COLO829 (cell line): ENCODE measurements at regions not wholly inside any gene's neighbourhood (a gene's known extent, or its start where the extent isn't known, plus 50 kb on each side); places are given as distances from the start of the nearest gene placed in this dataset.
"Not testable (repeated sequence)": the region's sequence is repeated elsewhere in the genome, so short reads cannot be mapped to it uniquely, and the experiment has no call there.

Source experiments
- DNase-seq: peaks from one replicate; pipeline ENCODE4 v3.0.0; 2012; ENCODE audit warnings: low spot score

- not testable (repeated sequence) for DNase-seq
These were observed 157.6 kb upstream of the HEY2 start for GRCh38 chr6:125591796-125592195.

- no peak for DNase-seq
These were observed 155.7 kb upstream of the HEY2 start for GRCh38 chr6:125593746-125594145.

DNA sequence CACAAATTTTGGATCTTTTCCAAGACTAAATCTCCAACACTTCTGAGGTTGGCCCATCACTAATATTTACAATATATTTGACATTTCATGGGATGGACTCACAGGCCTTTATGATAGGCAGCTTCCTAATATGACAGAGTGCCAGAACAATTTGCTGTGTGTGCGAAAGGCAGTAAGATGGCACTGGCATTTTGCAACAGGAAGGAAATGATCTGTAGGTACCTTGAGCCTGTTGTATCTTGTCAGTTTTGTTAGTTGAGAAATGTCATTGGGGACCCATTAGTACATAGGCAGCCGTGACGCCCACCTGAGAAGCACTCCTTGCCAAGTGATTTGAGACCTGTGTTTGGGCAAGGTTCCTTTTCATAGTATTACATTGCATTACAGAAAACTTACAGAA is 153.4 kb upstream of the HEY2 start:
- no peak for DNase-seq

DNA sequence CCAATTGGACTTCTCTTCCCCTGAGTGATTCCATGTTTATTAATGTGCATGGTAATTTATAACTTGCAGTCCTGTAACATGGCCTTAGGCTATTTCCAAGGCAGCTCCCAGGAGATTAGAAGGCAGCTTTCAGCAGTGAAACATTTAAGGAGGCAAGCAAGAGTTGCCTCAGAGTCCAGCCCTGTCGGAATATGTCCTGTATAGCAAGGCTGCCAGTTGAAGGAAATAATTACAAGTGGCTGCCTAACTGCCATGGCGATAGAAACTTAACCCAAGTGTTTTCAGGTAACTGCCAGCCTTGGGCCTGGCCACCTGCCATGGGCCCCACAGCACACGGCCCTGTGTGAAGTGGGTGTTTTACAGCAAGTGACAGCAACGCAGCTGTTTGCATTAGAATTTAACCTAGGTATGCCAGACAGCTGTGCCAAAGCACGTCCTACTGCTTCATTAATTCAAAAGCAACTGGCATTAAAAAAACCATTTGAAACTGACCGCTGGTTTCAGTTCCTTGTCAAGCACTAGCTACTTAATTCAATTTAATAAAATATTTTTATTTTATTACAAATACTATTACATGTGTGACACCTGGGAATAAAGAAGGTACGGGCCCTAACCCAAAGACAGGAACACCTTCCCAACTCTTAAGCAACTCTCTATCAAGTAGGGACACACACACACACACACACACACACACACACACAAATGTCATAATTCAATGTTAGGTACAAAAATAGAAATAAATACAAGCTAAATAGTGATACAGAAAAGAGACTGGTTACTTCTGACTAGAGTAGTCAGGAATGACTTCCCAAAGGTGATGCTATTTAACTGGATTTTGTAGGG is 151.8 kb upstream of the HEY2 start:
- peak; percentile 51 for DNase-seq

GRCh38 chr6:125598422-125598821 is 151.0 kb upstream of the HEY2 start:
- DNase-seq, result no peak

DNA sequence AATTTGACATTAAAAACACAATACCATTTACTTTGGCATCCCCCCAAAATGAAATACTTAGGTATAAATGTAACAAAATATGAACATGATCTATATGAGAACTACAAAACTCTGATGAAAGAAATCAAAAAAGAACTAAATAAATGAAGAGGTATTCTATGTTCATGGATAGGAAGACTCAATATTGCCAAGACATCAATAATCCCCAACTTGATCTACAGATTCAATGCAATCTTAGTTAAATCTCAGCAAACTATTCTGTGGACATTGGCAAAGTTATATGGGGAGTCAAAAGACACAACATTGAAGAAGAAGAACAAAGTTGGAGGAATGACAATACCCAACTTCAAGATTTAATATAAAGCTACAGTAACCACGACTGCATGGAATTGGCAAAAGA is 145.2 kb upstream of the HEY2 start:
- DNase-seq, result no peak

GRCh38 chr6:125611573-125612344 is 137.7 kb upstream of the HEY2 start:
- DNase-seq, result no peak

GRCh38 chr6:125612345-125612846 is 137.0 kb upstream of the HEY2 start:
- DNase-seq, result no peak

- no peak for DNase-seq
These were observed 130.8 kb upstream of the HEY2 start for GRCh38 chr6:125618629-125619028.

- DNase-seq, result no peak
These were observed 126.3 kb upstream of the HEY2 start for GRCh38 chr6:125623085-125623484.

- no peak for DNase-seq
These were observed 118.3 kb upstream of the HEY2 start for GRCh38 chr6:125631165-125631564.

DNA sequence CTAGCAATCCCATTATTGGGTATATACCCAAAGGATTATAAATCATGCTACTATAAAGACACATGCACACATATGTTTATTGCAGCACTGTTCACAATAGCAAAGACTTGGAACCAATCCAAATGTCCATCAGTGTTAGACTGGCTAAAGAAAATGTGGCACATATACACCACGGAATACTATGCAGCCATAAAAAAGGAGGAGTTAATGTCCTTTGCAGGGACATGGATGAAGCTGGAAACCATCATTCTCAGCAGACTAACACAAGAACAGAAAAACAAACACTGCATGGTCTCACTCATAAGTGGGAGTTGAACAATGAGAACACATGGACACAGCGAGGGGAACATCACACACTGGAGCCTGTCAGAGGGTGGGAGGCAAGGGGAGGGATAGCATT is 113.4 kb upstream of the HEY2 start:
- not testable (repeated sequence) for DNase-seq

DNA sequence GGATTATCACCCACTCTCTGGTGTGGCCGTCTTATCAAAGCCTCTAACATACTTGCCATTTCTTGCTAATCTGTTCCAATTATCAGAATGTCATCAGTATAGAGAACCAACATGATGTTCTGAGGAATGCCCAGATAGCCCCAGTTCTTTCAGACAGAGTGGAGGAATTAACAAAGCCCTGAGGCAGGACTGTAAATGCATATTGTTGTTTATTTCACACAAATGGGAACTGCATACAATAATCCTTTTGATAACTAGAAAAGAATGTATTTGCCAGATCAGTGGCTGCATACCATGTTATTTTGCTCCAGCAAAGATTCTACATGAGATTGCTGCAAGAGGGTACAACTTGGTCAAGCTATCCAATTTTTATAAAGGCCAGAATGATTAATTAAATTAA is 112.8 kb upstream of the HEY2 start:
- peak; percentile 69 for DNase-seq

DNA sequence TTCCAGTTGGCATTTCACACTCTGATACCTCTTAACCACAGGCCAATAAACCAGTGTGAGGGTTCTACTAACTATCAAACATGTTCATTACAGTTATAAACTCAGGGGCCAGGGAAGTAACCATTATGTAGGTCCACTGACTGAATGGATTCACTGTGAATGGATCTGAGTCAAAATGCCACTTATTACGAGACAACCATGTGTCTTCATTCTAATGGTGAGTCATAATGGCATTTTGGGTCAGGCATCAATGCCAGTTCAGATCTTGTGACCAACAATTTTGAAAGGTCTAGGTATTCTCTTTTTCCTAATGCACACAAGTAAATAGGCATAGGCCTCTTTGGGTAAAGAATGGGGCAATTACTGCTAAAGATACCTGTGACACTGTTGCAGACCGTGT is 112.2 kb upstream of the HEY2 start:
- DNase-seq, result peak; percentile 91

DNA sequence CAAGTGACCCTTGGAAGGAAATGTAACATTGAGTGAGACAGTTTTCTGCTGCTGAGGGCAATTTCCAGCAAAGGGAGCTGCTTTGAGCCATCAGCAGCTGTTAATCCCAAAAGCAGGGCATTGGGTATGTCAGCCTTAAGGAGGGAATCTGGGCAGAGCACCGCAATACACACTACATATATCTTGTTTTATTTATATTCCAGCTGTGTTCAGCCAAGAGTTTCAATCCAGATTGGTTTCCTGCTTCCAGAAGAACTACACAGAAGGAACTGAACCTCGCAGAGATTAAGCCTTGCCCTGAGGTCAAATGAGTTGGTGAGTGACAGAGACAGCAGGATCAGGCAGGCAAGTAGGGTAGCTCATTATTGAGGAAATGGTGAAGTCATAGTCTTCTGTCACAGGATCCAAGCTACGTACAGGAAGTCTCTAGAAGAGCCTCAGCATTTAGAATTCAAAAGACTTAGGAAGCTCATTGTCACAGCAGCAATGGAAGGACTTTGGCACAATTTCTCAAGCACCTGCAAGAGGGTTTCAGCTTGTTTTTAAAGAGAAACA is 109.9 kb upstream of the HEY2 start:
- peak; percentile 7 for DNase-seq

GRCh38 chr6:125640441-125641150 is 108.8 kb upstream of the HEY2 start:
- no peak for DNase-seq

- DNase-seq, result not testable (repeated sequence)
These were observed 105.3 kb upstream of the HEY2 start for GRCh38 chr6:125643967-125644661.

- DNase-seq, result no peak
These were observed 102.0 kb upstream of the HEY2 start for GRCh38 chr6:125647391-125647790.

DNA sequence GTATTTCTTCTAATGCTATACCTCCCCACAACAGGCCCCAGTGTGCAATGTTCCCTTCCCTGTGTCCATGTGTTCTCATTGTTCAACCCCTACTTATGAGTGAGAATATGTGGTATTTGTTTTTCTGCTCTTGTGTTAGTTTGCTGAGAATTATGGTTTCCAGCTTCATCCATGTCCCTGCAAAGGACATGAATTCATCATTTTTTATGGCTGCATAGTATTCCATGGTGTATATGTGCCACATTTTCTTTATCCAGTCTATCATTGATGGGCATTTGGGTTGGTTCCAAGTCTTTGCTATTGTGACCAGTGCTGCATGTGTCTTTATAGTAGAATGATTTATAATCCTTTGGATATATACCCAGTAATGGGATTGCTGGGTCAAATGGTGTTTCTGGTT is 95.7 kb upstream of the HEY2 start:
- not testable (repeated sequence) for DNase-seq

DNA sequence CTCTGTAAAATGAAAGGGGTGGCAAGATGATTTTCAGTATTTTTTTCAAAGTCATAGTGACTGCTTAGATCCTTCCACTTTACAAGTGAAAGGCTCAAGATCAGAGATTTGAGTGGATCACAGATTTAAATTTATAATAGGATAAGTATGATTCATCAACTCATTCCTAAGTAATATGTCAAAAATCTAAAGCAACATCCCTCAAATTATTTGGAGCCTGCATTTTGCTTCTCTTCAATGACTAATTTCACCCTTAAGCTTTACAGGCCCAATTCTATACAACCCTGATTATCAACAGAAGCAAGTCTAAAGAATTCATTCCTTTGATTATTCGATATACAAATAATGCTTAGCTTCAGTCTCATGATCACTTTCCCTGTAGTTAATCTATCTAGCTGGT is 93.9 kb upstream of the HEY2 start:
- DNase-seq, result no peak

- DNase-seq, result no peak
These were observed 93.1 kb upstream of the HEY2 start for GRCh38 chr6:125656287-125656870.
